HG02938 (cell line): ENCODE measurements at regions not wholly inside any gene's neighbourhood (a gene's known extent, or its start where the extent isn't known, plus 50 kb on each side); places are given as distances from the start of the nearest gene placed in this dataset.

Experiments
- ATAC-seq: cut with Tn5 transposase; IDR thresholded peaks from one replicate; pipeline ENCODE4 v1.9.1; 2021; ENCODE audit warnings: mild to moderate bottlenecking, moderate library complexity; ENCODE audit not compliant: unreplicated experiment

DNA sequence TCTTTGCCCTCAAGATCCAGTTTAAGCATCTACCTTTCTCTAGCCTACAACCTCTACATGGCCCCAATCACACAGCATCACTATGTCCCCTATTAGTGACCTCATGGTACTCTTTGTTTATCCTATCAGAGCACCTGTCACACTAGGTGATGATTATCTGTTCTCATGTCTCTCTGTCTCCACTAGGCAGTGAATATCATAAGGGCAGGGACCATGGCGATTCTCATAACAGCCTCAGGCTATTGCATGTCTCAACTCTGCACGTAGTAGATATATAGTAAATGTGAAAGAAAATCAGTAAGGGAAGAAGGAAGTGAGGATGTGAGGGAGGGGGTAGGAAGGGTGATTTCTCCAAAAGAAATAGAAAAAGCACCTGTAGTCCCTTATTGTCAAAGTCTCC is 311.0 kb downstream of the NSG2 start:
- no peak for ATAC-seq

DNA sequence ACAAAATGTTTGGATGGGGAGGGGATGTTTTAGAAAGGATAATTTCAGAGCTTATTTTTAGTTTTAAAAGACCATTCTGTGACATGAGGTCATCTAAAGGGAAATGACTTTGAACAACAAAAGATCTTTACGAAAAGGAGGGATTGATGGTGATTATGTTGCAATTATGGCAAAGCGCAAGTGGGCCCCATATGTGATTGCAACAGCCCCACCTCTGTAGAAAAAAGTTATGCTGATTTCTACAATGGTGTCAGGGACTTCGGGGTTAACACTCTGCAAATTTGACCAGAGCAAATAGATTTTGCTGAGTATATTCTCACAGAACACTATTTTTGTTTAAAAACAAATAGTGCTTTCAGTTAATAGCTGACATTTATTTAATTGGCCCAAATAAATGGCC is 312.8 kb downstream of the NSG2 start:
- ATAC-seq = no peak

DNA sequence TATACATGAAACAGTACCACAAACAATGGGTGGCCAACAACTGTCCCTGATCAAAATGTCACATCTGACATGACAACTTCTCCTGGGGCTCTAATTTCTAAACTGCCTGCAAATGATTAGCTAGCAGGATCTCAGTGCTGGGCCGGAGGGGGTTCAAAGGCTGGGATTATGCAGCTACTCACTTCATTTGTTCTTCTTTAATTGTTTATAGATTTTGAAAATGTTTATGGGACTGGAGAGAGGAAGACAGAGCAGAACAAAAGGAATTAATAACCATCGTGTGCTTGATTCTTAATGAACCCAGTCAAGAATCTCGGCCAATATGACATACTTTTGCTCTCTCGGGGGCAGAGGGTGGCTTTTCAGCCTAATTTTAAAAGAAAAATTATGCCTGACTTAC is 313.6 kb downstream of the NSG2 start:
- no peak for ATAC-seq

DNA sequence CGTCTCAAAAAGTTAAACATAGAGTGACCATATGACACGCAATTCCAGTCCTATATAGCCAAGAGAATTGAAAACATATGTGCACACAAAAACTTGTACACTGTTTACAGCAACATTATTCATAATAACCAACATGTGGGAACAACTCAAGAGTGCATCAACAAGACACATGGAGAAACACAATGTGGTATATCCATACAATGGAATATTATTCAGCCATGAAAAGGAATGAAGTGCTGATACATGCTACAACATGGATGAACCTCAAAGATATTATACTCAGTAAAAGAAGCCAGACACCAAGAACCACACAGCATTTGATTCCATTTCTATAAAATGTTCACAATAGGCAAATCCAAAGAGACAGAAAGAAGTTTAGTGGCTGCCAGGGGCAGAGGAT is 317.0 kb downstream of the NSG2 start:
- ATAC-seq = no peak

DNA sequence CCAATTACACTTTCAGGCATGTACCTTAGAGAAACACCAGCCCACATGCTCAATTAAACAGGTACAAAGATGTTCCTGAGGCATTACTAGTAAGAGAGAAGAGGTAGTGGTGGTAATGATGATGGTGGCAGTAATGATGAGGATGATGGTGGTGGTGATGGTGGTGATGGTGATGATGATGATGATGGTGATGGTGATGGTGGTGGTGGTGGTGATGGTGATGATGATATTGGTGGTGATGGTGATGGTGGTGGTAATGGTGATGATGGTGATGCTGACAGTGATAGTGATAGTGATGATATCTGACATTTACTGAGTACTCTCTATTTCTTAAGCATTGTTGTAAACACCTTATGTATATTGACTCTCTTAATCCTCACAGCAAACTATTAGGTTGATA is 318.4 kb downstream of the NSG2 start:
- no peak for ATAC-seq

DNA sequence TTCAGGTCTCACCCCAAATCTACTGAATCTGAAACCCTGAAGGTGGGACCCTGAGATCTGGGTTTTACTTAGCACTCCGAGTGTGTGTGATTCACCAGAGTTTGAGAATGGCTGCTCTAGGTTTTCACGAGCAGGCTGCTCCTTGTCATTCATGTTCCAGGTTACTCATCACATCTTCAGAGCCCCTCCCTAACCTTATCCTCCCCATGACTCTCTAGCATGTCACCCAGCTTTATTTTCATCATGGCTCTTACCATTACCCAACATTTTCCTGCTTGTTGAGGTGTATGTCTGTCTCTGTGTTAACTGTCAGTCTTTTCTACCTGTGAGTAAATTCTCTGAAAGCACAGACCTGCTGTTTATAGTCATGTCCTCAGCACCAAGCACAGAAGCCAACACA is 319.2 kb downstream of the NSG2 start:
- no peak for ATAC-seq

DNA sequence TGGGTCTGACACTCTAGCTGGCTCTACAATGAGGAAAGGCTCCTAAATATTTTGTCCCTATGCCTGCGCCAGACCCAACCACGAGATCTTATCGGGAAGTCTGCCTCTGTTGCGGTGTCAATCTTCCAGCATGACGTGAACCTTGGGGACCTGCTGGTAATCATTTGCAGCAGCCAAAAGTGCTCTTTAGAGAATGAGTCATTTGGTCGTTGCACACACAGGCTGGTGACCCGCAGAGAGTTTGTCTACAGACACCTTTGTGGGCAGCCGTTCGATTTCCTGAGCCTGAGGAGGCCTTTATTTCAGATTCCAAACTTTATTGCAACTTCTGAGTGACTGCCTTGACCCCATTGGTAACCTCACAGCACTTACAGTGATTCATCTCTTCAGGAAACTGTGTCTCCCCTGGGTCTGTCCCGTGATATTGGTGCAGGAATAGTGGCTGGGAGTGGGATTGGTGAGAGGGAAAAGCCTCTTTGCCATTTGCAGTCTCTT is 326.1 kb downstream of the NSG2 start:
- no peak for ATAC-seq

DNA sequence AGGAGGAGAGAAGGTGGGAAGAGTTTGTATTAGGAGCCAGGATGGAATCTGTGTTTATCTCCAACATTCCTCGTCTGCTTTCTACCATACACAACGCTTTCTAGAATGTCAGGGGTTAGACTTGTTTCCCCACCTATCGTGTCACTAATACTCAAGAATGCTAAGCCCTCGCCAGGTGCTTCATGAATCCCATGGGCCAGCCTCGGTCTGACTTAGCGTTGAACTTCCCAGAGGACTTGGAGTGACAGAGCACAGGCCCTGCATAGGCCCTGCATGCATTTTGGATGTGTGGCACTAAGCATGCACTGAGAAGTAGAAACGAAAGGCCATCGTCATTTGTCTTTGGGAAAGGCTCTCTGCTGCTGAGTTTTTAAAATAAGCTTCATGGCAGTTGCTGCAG is 328.7 kb downstream of the NSG2 start:
- no peak for ATAC-seq

DNA sequence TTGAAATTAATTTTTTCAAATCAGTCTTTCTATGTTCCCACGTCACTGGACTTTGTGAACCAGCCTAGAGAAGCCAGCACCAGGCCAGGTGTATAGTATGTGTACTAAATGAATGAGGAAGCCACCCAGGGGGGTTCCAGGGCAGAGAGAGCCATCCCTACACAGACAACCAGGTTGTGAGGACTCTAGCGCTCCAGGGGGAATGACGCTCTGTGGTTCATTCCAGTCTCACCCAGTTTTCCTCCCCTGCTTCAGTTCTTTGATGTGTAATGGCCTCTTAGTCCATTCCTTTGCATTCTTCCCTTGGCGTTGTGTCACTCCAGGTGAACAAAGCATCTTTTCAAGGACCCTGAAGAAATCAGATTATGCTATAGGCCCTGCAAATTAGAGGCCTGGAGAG is 330.6 kb downstream of the NSG2 start:
- no peak for ATAC-seq

DNA sequence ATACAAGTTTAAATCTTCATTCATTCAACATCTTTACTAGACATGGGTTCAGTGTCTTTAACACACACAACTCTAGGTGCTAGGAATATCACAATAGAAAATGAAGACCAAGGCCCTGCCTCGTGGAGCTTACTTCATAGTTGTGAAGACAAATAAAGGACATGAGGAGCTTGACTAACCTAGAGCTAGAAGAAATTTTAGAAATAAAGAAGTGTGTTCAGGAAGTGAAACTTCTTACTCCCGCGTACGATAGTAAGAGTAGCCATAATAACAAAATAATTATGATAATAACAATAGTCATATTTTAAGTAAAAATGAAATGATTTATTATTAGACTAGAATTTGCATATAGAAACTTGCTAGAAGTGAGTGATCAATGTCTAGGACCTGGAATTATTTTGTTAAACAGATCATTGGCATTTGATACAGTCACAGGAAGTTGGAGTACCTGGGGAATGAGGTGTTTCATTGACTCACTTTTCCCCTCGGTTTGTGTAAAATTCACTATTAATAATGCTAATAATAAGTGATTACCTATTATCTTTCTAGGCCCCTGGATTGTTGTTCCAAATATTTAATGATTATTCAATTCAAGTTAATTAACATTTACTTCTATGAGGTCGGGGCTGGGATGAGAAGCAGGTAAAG is 331.3 kb downstream of the NSG2 start:
- ATAC-seq = no peak

DNA sequence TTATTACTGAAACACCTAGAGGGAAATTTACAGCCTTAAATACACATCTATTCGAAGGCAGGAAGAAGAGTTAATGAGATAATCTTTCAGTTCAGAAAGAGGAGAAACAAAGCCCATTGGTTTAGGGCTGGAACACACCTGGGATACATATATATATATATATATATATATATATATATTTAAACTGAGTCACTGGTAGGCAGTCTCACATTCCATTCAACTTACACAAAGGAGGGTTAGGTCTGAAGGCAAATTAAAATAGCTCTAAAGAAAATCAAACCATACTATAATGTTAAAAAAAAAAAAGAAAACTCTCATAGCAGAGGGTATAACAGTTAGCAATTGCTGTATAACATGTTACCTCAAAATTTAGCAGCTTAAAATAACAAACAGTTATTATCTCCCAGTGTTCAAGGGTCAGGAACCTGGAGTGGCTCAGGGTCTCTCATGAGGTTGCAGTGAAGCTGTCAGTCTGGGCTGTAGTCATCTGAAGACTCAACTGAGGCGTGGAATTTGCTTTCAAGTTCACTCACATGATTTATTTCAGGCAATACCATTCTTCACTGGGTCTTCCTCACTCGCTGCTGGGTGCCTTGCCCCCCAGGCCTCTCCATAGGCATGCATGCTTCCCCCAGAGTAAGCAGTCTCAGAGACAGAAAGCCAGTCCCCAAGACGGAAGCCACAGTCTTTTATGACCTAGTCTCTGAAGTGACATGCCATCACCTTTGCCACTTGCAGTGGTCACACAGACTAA is 332.8 kb downstream of the NSG2 start:
- ATAC-seq = no peak

DNA sequence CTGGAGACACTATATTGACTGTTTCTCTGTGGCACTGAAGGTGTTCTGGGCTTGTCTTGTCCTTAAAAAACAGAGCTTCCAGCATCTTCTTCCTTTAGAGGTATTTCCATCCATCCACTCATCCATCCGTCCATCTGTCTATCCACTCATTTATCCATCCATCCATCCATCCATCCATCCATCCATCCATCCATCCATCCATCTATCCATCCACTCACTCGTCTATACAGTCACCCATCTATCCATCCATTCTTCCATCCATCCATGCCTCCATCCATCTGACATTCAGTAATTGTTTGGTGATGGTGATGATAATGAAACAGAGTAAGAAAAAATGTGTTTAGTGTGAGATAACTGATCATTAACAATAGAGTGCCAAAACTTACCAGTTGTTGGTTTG is 334.8 kb downstream of the NSG2 start:
- ATAC-seq = no peak

DNA sequence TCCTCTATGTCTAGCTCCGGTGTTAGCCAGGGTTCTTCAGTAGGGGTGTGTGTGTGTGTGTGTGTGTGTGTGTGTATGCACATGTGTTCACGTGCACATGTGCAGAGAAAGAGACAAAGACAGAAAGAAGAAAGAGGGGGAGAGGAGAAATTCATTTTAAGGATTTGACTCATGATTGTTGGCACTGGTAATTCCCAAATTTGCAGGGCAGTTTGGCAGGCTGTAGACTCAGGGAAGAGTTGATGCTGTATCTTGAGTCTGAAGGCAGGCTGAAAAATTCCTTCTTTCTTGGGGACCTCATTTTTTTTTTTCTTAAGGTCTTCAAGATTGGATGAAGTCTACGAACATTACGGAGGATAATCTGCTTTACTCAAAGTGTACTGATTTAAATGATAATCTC is 335.7 kb downstream of the NSG2 start:
- ATAC-seq = no peak

DNA sequence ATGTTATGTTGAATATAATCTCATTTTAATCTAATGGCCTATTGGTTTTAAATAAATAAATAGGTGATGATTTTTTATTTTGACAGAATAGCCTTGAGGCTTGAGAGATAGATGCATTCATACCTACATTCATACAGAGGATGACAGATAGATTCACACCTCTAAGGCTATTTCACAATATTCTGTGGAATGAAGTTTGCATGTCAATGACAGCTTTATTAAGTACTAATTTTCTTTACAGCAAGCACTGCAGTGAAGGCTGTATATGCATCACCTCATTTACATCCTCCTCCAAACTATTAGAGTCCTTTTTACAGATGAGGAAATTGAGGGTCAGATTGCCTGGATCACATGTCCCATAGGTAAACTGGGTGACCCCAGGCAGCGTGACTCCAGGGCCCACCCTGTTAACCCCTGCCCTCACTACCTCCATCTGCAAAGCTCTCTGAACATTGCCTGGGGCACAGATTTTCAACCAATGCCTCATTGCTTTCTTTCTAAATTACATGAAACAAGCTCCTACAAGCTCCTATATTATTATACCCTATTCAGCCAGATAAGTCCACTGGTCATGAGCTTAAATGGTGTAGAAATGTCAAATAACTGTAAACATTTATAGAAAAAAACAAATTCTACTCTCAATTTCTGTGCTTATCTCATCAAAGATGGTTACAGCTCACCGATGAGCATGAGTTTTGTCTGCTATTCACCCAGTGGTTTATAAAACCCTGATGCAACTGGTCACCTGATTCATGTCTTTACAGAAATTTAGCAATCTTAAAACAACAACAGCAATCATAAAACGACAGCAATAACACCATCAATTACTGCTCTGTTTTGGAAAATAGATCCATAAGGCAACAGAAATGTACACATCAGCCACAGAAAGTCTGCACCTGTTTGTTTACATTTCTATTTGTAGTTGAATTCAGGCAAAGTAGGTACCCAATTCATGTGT is 338.0 kb downstream of the NSG2 start:
- ATAC-seq = no peak

DNA sequence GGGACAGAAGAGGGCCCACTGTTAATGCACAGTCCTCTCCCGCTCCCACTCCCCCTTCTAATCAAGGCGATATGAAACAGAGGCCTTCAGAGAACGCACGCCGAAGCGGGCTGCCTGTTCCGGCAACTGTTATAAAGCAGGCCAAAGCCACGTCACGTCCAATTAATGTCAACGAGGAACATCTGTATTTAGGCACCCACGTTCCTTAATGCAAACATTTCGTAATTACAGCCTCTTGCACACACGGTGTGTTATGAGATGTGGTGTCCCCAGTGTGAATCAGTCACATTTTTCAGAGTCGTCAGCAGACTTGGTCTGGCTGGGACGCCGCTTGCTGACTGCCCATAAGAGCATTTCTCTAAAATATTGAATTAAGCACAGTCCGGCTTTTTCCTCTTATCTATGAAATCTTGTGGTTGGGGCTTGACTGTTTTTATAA is 339.0 kb downstream of the NSG2 start:
- ATAC-seq = no peak

DNA sequence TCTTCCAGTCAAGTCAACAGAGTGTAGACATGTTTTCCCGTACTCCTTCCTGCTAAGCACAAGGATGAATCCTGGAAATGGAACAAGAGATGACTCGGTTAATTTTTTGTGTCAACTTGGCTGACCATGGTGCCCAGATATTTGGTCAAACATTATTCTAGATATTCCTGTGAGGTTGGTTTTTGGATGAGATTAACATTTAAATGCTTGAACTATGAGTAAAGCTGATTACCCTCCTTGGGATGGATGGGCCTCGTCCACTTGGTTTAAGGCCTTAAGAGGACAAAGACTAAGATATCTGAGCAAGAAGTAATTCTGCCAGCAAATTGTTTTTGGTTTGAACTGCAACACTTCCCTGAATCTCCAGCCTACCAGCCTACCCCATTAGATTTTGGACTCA is 338.1 kb upstream of the MSX2 start:
- no peak for ATAC-seq

DNA sequence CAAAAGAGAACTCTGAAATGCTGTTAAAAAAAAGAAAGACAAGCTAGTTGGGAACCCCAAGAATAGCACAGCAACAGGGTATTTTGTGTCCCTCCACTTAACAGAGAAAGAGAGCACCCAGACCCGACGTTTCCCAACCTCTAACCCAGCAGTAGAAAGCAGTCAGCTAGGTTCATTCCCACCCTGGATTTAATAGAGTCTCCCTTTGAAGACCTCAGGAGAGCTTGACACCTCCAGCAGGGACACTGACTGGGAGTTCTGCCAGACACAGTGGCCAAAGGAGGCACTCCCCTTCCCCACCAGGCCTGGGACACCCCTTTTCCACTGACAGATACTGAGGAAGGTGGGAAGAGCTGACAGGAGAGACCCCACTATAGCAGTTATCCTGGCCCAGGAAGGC is 337.5 kb upstream of the MSX2 start:
- no peak for ATAC-seq

DNA sequence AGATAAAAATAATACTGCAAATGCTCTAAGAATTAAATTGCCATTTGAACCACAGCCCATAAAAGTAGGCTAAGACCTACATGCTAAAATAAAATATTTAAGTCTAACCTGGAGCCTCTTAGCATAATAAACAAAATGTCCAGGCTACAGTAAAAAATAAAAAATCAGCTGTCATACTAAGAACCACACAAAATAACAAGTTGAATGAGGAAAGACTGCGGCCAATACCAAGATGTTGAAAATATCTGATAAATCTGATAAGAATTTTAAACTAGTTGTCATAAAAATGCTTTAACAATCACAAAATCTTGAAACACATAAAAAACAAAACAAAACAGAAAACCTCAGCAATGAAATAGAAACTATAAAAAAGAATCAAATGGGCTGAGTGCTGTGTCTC is 336.9 kb upstream of the MSX2 start:
- no peak for ATAC-seq

DNA sequence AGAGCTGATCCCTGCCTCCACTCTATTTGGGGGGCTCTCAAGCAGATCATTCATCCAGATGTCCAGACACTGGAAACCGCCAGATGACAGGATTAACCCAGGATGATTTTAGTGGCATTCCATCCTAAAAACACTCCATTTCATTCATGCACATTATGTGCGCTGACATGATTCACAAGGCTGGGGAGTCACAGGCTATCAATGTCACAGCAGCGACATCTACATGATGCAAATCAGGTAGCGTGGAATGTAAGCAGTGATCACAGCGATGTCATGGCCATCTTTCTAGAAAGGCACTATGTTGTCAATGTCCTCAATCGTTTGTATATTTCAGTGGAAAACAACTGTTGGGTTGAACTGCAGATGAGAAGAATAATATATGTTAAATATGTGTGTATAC is 331.5 kb upstream of the MSX2 start:
- ATAC-seq = no peak

DNA sequence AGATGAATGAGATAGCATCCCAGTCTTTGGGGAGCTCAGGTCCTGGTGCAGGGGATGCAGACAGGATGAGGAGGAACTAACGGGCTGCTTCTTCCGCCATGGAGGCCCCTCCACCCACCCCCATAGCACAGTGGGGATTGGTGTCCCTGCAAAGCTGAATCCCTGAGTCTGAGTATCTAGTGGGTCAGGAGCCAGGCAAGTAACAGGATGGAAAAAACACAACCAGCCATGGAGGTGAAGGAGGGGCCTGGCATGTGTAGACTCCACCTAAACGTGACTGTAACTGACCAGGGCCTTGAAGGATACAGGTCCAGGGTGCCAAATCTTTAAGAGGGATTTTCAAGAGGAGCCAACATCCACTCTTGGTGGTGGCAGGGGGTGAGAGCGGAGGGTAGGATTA is 327.8 kb upstream of the MSX2 start:
- ATAC-seq = no peak

DNA sequence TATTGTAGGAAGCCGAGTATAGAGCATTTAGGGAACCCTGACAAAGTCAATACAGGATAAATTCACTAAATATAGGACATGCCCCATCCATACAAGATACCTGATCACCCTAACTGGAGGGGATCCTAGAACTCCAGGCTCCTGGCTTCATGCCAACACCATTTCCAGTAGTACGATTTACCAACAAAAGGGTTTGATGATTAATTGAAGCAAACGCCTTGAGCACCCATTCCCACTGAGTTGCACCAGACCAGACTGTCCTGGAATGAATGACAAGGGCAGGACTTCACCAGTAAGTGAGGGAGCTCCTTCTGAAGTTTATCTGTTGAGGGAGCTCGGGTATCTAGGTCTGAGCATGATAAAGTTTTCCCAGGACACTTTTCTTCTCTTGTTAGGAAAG is 327.2 kb upstream of the MSX2 start:
- no peak for ATAC-seq

DNA sequence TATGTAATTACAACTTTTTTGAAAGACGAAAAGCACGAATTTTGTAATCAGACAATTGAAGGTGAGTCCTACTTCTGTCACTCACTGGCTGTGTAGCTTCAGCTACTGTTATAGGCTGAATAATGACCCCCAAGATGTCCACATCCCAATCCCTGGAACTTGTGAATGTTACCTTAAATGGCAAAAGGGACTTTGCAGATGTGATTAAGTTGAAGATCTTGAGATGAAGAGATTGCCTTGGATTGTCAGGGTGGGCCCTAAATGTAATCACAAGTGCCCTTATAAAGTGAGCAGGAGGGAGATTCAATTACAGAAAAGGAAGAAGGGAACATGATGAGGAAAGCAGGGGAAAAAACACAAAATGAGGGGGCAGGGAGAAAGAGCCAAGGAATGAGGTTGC is 326.2 kb upstream of the MSX2 start:
- no peak for ATAC-seq
